SK-N-SH (cell line): ENCODE measurements at regions not wholly inside any gene's neighbourhood (a gene's known extent, or its start where the extent isn't known, plus 50 kb on each side); places are given as distances from the start of the nearest gene placed in this dataset.

Source experiments
- CTCF ChIA-PET: fragments of 300-600, 350-600 bp; formaldehyde crosslinking; extraction: SDS; loops from one replicate; lab custom pipeline; 2021; lab: Yijun Ruan, JAX
- POLR2A ChIA-PET: fragments of 350-600 bp; sonication (Branson Sonifier 250); formaldehyde crosslinking; extraction: SDS; loops from one replicate; lab custom pipeline; 2020; ENCODE audit warnings: antibody characterized with exemption, inconsistent platforms; lab: Yijun Ruan, JAX
- DNase-seq: peaks from one replicate; pipeline ENCODE4 v3.0.0; 2012
- H2AFZ ChIP-seq: fragments of 200-600 bp; sonication (generic); 2 replicates; pipeline ENCODE4 v1.8.1; 2016; ENCODE audit warnings: antibody characterized with exemption, mild to moderate bottlenecking, low read depth
- H3F3A ChIP-seq: fragments of 200-600 bp; sonication (generic); replicated peaks from 2 replicates; pipeline ENCODE3; 2016; ENCODE audit warnings: antibody characterized with exemption, mild to moderate bottlenecking; ENCODE audit not compliant: insufficient read depth
- H3K27ac ChIP-seq, 2 experiments: fragments of 200-500 bp in 1 of 2; fragments of 200-600 bp in 1 of 2; sonication (Bioruptor generic) in 1 of 2; sonication (generic), shearing (Covaris generic) in 1 of 2; 2 replicates each; pipeline versions ENCODE4 v1.5.1 to v1.6.1; 2014 to 2016; ENCODE audit warnings: low read depth in 2 of 2, inconsistent platforms in 1 of 2, low read length in 1 of 2, mild to moderate bottlenecking in 1 of 2, mixed read lengths in 1 of 2
- H3K27me3 ChIP-seq: fragments of 200-600 bp; sonication (generic), shearing (Covaris generic); 2 replicates; pipeline ENCODE4 v1.6.1; 2016; ENCODE audit warnings: mixed run types; ENCODE audit not compliant: insufficient read depth
- H3K36me3 ChIP-seq, 2 experiments: fragments of 200-500 bp in 1 of 2; fragments of 200-600 bp in 1 of 2; sonication (Bioruptor generic) in 1 of 2; sonication (generic) in 1 of 2; replicated peaks in 1 of 2; 2 replicates each; pipeline versions ENCODE3 to v1.5.1; 2014 to 2016; ENCODE audit warnings: low read length in 1 of 2, mild to moderate bottlenecking in 1 of 2; ENCODE audit not compliant: insufficient read depth in 2 of 2, control insufficient read depth in 1 of 2
- H3K4me1 ChIP-seq, 2 experiments: fragments of 200-500 bp in 1 of 2; fragments of 200-600 bp in 1 of 2; sonication (Bioruptor generic) in 1 of 2; sonication (generic), shearing (Covaris generic) in 1 of 2; 2 replicates each; pipeline versions ENCODE4 v1.5.1 to v1.6.1; 2014 to 2016; ENCODE audit warnings: low read depth in 1 of 2, low read length in 1 of 2, mixed run types in 1 of 2; ENCODE audit not compliant: insufficient read depth in 2 of 2, control insufficient read depth in 1 of 2
- H3K4me2 ChIP-seq: fragments of 200-600 bp; sonication (generic), shearing (Covaris generic); 2 replicates; pipeline ENCODE4 v1.6.1; 2017; ENCODE audit warnings: mixed run types
- H3K4me3 ChIP-seq, 2 experiments: fragments of 200-500 bp in 1 of 2; fragments of 200-600 bp in 1 of 2; sonication (Bioruptor generic) in 1 of 2; sonication (generic), shearing (Covaris generic) in 1 of 2; 2 replicates each; pipeline versions ENCODE4 v1.5.1 to v1.8.1; 2014 to 2016; ENCODE audit warnings: low read depth in 2 of 2, inconsistent platforms in 1 of 2, low read length in 1 of 2, mild to moderate bottlenecking in 1 of 2, mixed read lengths in 1 of 2, moderate library complexity in 1 of 2
- H3K79me2 ChIP-seq: fragments of 200-600 bp; sonication (generic); 2 replicates; pipeline ENCODE4 v1.8.1; 2017; ENCODE audit warnings: mild to moderate bottlenecking; ENCODE audit not compliant: insufficient read depth
- H3K9ac ChIP-seq: fragments of 200-600 bp; sonication (generic); 2 replicates; pipeline ENCODE4 v1.6.1; 2017; ENCODE audit warnings: mixed run types
- H3K9me2 ChIP-seq: fragments of 200-600 bp; sonication (generic); 2 replicates; pipeline ENCODE4 v1.6.1; 2017; ENCODE audit warnings: mixed run types
- H3K9me3 ChIP-seq: fragments of 200-600 bp; sonication (generic); 2 replicates; pipeline ENCODE4 v1.6.1; 2017; ENCODE audit warnings: mixed run types, mild to moderate bottlenecking, moderate library complexity
- H4K20me1 ChIP-seq: fragments of 200-600 bp; sonication (generic); 2 replicates; pipeline ENCODE4 v1.6.1; 2017; ENCODE audit warnings: mild to moderate bottlenecking, mixed run types; ENCODE audit not compliant: insufficient read depth
- CHD2 ChIP-seq: fragments of 150-350 bp; IDR thresholded peaks from 2 replicates; pipeline ENCODE4 v1.6.1; 2018; ENCODE audit warnings: low read length; ENCODE audit not compliant: partially characterized antibody
- FOXJ3 ChIP-seq: sonication (generic); formaldehyde crosslinking; IDR thresholded peaks from 2 replicates; pipeline ENCODE4 v1.5.1; 2020; ENCODE audit warnings: mild to moderate bottlenecking, missing genetic modification reagents
- GATA2 ChIP-seq: sonication (generic); formaldehyde crosslinking; IDR thresholded peaks from 2 replicates; pipeline ENCODE4 v1.5.0; 2020; ENCODE audit warnings: mild to moderate bottlenecking, missing genetic modification reagents
- IRF3 ChIP-seq: fragments of 150-350 bp; IDR thresholded peaks from 2 replicates; pipeline ENCODE4 v1.6.1; 2016; ENCODE audit warnings: mild to moderate bottlenecking, low read depth, low read length
- JUND ChIP-seq: IDR thresholded peaks from 2 replicates; pipeline ENCODE4 v1.4.0; 2012
- MEF2A ChIP-seq: IDR thresholded peaks from 2 replicates; pipeline ENCODE4 v1.4.0; 2012; ENCODE audit warnings: low read depth, borderline replicate concordance
- MXI1 ChIP-seq: IDR thresholded peaks from 2 replicates; pipeline ENCODE4 v1.6.1; 2012; ENCODE audit warnings: mild to moderate bottlenecking, low read depth, low read length, improper control_type of control experiment
- PBX3 ChIP-seq: IDR thresholded peaks from 2 replicates; pipeline ENCODE4; 2012
- RAD21 ChIP-seq: IDR thresholded peaks from 2 replicates; pipeline ENCODE4 v1.6.1; 2012; ENCODE audit warnings: mild to moderate bottlenecking, low read length
- TCF12 ChIP-seq: IDR thresholded peaks from 2 replicates; pipeline ENCODE4 v1.4.0; 2012
- USF1 ChIP-seq: IDR thresholded peaks from 2 replicates; pipeline ENCODE4 v1.4.0; 2012; ENCODE audit warnings: low read depth, borderline replicate concordance
- ZBTB33 ChIP-seq: IDR thresholded peaks from 2 replicates; pipeline ENCODE4 v1.4.0; 2012; ENCODE audit warnings: low read depth, borderline replicate concordance
- WGBS: methylation state at CpG from one replicate; pipeline ENCODE4 v1.1.6; 2017; ENCODE audit warnings: low lambda C conversion rate; 5-methylcytosine and 5-hydroxymethylcytosine counted together
- TF ChIP-seq, protein P1 (sequence below): fragments of 150-350 bp; IDR thresholded peaks from 2 replicates; pipeline ENCODE4 v1.6.1; 2017; ENCODE audit warnings: antibody characterized with exemption, low read length, low read depth, borderline replicate concordance

GRCh38 chr3:123341-123740, 73.2 kb upstream of the CHL1 start (continued):
- TF ChIP-seq, protein P1, sequence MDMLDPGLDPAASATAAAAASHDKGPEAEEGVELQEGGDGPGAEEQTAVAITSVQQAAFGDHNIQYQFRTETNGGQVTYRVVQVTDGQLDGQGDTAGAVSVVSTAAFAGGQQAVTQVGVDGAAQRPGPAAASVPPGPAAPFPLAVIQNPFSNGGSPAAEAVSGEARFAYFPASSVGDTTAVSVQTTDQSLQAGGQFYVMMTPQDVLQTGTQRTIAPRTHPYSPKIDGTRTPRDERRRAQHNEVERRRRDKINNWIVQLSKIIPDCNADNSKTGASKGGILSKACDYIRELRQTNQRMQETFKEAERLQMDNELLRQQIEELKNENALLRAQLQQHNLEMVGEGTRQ: no peak
- TF ChIP-seq PBX3 (no peak), IRF3 (no peak), FOXJ3 (CRISPR knock-in tag) (no peak), RAD21 (no peak), TCF12 (no peak), CHD2 (no peak)

- POLR2A ChIA-PET: no interaction called here
- 13% methylated on average over 1 of the region's 1 CpG for WGBS
- CTCF ChIA-PET: interaction anchor here (1.0 to 1.5 kb wide), 2 partner anchors 13 to 230 kb away, joined by 4 read pairs; no protein-coding TSS in a partner anchor
- Histone ChIP-seq H3K9ac (no peak overlapping the region), H2AFZ (no peak overlapping the region), H3K9me3 (no peaks in the 10 kb centered on the region), H3K4me3 (no peak overlapping the region), H3K9me2 (no peaks in the 10 kb centered on the region), H3K27ac (no peak overlapping the region), H3K4me2 (no peak overlapping the region), H4K20me1 (no peaks in the 10 kb centered on the region), H3K4me1 (no peaks in the 10 kb centered on the region), H3K27me3 (no peaks in the 10 kb centered on the region), H3K36me3 (no peaks in the 10 kb centered on the region), H3K79me2 (no peaks in the 10 kb centered on the region), H3F3A (no peaks in the 10 kb centered on the region)
- no peak for TF ChIP-seq GATA2 (CRISPR knock-in tag)
- no peak for TF ChIP-seq MEF2A
- no peak for TF ChIP-seq USF1
- TF ChIP-seq ZBTB33: no peak
- TF ChIP-seq MXI1: no peak
- TF ChIP-seq TCF12: no peak
- TF ChIP-seq JUND: no peak
- DNase-seq: no peak
Observed at GRCh38 chr3:124557-125179, 71.9 kb upstream of the CHL1 start.
